ENCODE measurements at regions not wholly inside any gene's neighbourhood (a gene's known extent, or its start where the extent isn't known, plus 50 kb on each side); places are given as distances from the start of the nearest gene placed in this dataset.

DNA sequence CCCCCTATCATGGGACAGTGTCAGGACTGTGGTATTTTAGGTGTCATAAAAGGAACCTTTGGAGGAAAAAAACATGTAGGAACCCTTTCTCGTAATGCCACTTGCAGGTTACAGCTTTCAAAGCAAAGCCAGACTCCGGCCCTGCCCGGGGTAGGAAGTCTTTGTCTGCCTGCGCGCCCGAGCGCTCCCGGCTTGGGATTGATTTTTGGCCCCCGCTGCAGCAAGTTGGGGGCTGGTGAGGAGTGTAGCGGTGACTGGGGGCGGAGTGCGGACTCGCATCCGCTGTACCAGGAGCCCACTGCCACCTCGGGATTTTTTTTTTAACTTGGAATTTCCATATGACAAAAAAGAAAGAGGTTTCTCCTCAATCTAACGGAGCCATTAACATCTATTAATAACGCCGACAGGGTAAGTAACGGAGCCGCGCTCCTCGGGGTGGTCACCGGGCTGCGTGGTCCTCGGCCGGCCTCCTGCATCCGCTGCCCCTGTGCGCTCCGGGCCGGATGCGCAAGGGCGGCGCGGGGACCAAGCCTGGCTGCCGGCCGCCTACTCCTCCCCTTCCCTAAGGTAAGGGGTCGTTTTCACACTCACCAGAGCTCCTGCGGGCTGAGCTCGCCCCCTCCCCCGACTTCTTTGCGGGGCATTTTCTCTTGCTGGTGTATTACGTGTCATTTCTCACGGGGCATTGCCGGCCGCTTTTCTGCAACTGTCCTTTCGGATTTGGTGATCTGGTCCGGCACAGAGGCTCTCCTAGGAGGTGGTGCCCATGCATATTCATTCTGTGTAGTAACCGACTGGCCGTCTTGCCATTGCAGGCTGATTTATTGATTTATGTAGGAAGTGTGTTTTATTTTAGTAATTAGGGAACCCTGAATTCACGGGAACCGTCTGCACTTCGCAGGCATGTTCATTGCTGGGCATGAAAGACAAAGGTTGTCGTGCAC lies 219.8 kb upstream of the TOPAZ1 start:
- no peak for DNase-seq (ENCODE audit: low read depth)

DNA sequence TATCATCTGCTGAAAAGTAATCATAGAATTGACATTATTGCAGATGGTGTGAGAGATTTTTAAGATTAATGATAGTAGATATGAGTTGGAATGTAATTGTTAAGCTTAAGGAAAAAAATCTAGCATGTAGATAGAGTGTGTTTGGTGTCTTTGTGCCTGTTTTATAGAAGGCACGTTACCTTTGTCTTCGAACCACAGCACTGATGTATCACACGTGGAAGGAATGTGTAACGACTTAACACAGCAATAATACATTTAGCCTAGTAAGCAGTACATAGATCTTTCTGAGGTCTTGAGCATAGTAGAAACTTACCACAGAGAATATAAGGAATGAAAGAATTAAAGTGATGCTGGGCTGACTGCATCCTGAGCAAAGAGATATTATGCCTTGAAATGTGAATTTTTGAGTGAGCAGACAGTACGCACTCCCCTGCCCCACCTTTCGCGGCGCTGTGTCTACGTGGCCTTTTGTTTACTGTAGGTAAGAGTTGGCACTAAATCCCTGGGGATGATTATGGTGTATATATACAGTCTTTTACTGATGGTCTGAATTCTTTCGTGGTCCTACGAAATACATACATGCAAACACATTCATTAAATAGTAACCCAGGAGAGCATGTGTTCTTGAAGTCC lies 217.6 kb upstream of the TOPAZ1 start:
- no peak for DNase-seq (ENCODE audit: low read depth)

DNA sequence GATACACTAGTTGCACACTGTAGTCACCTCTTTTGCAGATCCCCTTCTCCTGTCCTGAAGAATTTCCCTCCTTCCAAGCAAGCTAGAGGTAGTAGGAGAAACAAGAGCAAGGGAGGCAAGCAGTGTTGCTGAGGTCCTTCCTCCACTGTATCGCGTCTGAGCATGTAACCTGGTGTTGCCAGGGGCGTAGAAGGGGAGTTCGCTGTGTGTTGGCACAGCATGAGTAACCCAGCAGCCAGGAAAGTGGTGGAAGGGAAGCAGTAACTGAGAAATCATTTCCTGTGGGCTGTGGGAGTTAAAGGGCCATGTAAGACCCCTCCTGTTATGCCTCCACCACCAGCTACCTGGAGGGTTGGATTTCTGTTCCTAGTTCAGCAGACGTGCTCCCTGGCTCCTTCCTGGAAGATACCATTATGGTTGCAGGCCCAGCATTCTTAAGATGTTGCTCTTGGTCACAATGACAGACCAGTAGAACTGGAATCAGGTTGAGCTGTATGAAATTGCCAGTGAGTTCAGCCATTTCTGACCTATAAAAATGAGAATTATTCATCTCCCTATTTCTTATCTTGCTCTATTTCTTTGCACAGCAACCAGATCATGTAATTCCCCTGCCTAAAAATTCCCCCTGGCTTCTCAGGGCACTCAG lies 215.3 kb upstream of the TOPAZ1 start:
- DNase-seq (ENCODE audit: low read depth) = no peak

DNA sequence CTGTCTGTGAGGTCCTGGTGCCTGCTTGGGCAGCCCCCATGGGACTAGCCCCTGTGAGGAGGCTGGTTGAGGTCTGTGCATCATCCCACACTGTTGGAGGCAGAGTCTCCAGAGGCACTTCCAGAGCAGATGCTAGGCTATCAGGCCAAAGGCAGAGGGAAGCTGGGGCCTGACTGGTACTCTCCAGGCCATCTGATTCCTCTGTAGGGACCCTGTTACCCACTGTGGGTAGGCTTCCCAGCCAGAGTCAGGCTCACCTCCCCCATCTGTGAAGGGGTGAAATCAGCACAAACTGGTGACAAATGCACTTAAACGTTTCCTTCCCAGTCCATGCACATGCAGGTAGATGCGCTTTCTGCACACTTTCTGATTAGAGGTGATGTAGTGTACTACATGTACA lies 212.6 kb upstream of the TOPAZ1 start:
- DNase-seq (ENCODE audit: low read depth) = no peak

DNA sequence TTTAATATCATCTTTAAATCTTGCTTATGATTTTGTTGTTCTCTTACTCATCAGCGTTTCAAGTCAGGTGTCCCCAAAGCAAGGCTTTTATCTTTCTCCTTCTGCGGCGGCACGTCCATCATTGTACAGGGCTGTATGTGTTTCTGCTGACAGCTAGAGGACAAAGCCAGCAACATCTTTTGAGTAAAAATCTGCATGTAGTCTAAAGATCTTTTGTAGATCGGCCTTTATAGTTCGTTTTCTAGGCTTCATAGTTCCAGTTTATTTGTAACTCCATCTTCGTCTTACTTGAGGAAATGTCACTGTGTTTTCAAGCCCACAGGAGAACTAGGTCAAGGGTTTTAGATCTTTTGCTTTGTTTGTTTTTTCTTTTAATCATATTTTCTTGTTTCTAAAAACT lies 211.4 kb upstream of the TOPAZ1 start:
- DNase-seq (ENCODE audit: low read depth) = no peak

DNA sequence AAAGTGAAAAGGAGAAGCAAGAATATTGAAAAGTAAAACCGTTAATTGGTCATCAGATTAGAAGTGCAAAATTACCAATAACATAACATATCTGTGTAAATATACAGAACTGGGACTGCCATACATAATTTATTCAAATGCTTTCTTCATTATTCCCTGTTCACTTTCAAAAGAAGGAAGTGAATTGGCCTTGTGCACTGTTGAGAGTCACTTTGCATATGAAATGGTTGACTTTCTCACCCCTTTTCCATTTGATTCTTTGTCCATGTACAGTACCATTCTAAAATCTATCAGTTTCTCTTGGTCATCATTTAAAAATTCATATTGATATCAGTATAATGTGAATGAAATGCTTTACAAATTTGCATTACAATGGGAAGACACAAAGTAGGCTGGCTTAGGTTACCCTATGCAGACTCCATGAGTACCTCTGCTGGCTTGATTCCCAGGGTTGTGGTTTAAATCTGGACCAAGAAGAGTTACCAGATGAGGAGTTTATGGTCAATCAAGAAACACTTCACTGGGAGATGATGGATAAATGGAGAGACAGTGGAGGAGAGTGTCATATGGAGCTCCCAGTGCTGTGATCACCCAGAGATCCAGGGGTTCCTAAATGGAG lies 210.9 kb upstream of the TOPAZ1 start:
- DNase-seq (ENCODE audit: low read depth) = no peak

DNA sequence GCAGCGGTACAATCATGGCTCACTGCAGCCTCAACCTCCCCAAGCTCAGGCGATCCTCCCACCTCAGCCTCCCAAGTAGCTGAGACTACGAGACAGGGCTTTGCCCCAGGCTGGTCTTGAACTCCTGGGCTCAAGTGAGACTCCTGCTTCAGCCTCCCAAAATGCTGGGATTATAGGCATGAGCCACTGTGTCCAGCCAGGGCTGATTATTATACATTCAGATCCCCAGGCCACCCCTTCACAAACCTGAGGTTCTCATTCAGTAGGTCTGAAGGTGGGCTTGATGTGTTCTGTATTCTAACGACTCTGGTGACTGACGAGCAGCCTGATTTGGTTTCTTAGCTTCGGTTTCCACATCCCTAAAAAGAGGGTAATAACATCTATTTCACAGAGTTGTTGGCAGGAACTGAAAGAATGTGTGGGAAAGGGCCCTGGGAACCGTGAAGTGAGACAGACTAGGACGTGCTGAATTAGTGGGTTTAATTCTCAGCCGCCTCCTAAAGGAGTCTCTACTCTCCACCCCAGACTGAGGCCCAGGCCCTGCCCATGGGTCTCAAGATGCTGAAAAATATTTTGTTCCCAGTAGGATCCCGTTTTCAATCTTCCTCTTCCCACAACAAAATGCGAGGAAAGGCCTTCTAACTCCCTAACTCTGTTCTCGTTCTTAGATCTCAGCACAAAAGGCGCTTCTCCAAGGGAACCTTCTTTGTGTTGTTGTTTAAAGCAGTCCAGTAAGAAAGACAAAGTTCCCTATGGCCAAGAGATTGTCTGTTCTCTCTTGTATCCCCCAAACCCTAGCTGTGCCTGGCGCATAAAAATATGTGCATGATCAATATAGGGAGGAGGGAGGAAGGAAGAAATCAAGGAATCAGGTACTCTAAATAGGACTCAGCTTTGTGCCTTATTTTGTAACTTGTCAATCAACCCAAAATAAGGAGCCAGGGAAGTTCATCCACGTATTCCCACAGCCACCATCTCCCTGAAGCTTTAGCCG lies 210.0 kb upstream of the TOPAZ1 start:
- DNase-seq (ENCODE audit: low read depth) = no peak

DNA sequence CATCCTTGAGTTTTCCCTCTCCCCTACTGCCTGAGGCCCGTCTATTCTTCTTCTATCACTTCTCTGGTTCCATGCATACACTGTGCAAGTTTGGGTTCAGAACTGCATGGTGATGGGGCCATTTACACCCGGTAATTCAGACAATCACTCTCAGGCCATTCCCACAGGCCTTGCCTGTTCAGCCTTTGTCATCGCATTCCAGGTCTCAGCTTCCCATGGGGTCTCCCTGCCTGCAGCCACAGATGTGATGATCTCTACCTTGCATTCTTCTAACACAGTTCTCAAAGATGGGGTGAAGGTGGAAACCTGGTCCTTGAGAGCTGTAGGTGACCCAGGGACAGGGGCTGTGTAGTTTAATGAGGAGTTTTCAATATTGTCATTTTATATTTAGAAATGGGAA lies 209.2 kb upstream of the TOPAZ1 start:
- DNase-seq (ENCODE audit: low read depth) = no peak

DNA sequence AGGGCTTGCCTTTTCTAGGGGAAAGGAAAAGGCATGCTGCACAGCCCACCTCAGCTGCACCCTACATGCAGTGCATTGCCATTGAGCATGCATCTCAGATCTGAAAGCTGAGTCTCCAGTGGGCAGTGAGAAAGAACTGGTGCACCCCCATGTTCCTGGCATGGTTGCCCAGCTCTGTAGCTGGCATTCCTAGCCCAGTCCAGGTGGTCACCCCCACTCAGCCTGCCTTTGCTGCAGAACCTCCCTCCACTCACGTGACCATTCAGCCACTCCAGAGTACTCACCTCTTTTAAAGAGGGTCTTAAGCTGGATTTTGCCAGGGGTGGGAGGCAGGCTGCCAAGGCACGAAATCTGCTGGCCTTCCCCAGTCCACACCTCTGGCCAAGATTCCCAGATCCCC lies 208.6 kb upstream of the TOPAZ1 start:
- DNase-seq (ENCODE audit: low read depth) = no peak

DNA sequence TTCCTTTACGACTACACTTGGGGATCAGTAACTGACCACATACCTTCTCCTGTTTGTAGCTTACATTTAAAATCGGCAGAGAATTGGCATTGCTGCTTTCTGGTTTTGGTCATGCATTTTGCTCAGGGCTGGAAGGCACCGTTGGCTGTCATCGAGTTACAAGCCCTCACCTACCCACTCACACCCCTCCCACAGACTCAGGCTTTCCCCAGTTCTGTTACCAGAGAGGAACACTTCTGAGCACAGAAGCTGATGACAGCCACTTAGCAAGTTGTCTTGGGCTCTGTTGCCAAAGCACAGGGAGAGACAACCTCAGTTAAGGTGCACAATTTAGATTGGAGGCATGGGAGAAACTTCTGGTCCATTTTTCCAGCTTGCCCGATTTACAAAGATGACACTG lies 204.8 kb upstream of the TOPAZ1 start:
- no peak for DNase-seq (ENCODE audit: low read depth)

DNA sequence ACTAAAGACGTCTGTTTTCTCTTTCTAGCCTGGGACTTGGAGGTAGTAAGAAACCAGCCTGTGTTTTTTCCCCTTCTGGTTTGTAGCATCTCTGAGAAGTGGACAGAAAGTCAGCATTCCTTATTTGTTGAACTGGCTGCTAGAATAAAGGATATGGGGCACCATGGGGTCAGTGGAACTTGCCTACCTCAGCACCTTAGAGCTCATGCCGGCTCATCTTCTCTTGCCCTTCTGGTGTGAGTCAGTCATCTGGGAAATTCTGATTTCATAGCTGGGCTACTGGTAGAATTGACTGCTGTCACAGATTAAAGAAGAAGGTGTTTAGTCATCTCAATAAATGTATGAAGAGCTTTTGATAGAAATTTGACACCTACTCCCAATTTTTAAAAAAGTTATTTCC lies 202.7 kb upstream of the TOPAZ1 start:
- no peak for DNase-seq (ENCODE audit: low read depth)

DNA sequence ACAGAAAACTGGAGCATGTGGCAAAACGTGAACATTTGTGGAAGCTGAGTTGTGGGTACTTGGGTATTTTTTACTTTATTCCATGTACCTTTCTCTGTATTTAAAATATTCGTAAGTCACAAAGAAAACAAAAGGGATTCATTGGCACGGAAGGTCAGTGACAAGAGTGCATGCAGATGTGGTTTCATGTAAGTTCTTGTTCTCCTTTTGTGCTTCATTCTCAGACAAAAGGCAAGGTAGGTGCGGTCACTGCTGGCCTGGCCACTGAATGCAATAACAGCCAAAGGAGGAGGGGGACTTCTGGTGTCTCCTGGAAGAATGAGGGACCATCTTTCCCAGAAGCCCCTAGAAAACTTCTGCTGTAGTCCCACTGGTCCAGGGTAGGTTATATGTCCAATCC lies 200.0 kb upstream of the TOPAZ1 start:
- no peak for DNase-seq (ENCODE audit: low read depth)

DNA sequence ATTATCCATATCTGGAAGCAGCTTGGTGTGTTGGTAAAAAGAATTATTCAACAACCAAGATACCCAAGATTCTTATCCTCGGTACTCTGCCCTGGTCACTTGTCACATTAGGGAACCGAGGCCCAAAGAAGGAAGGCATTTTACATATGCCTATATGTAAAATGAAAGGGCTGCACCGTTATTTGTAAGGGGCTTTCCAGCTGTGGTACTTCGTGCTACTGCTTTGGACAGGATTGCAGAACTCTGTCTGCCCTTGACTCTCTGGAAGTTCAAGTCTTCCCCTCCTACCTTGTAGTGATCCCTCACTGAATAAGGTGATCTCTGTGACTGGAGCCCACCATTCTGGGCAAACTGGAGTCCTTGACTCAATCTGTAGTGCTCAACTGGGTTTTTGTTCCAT lies 198.9 kb upstream of the TOPAZ1 start:
- no peak for DNase-seq (ENCODE audit: low read depth)

DNA sequence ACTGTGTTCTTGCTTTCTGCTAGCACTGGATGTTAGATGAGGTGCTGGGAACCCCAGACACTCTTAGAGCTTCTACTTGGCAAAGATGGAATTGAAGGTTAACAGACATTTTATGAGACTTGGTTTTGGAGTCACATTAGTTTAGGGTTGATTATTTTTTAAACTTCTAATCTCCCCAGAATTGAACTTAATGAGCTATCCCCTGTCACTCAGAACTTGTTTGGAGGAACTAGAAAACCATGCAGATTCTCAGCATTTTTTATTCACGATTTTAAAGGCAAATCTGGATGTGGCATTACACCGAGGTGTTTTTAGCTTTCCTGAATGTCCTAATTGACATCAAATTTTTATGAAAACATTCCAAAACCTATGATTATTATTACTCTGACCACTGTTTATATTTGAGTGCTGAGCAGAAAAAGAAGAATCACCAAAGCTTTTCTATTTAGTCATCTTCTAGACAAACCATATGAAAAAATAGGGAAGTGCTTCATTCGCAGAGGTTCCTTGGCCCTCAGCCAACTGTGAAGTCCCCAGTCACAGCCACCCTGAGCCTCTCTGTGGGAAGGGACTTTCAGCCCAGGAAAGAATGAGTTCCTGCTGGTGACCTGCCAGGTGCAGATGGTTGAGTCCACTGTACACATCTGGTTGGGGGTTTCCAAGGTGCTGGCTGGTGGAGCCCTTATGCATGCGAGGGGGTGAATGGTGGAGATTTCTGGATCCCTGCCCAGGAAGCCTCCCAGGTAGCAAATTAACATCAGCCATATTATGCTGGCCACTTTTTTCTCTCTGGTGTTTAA lies 196.0 kb upstream of the TOPAZ1 start:
- DNase-seq (ENCODE audit: low read depth) = no peak

DNA sequence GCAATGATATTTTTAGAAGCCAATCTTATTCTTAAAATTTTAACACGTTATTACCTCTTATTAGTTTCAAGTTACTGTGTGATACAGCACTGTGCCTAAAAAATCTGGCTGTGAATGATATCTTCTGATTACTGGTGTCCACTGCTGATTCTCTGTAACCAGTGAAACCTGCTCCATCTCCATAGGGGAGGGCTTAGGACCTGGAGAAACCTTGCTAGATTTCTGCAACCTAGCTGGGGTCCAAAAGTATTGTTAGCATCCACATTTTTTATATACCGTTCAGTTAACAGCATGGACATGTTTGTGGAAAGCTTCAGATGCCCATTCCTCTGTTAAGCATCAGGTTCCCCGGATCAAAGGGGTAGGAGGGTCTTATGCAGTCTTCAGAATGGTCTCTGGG lies 193.9 kb upstream of the TOPAZ1 start:
- DNase-seq (ENCODE audit: low read depth) = no peak

DNA sequence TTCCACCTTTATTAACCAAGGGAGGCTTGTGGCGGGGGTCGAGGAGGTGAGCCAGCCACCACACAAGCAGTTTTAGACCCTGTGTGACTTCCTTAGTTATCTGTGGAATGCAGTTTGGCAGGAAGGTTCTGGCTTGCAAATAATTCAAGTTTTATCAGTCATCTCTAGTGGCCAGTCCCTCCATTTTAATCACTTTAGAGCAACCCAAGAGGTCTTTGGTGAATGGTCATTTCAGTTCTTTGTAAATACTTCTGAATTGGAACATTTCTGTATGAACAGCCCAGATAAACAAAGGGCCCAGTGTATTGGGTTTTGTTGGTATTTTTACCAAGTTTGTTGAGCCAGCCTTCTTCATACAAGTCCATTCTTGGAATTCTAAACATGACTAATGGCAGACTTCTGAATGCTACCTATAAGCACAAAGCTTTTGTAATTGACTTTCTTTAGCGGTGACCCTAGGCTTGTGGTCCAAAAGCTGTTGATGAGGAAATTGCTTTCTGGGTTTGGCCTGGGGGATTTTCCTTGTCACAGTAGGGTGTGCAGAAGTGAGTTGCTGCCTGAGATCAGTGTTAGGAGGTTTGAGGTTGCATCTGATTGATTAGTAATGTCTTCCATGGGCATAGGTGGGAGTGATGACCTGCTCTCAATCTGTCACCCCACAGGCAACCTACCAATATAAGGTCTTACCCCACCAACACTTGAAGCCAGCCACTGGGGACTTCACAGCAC lies 193.3 kb upstream of the TOPAZ1 start:
- DNase-seq (ENCODE audit: low read depth) = no peak

DNA sequence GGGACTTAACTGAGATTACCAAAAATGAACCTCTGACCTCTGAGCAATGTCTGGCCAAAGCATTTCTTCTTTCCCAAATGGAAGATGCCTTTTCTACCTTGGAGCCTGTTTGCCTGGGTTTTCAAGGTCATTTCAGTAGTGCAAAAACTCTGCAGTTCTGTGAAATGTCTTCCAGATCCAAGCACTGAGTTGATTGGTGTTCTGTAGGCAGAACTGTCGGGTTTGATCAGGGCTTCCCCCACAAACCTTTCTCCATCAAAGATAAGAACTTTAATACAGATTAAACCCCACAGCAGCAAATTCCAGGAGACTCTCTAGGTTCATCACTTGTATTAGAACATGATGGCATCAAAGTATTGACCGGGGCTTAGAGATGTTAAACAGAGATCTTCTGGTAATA lies 192.7 kb upstream of the TOPAZ1 start:
- DNase-seq (ENCODE audit: low read depth) = no peak

DNA sequence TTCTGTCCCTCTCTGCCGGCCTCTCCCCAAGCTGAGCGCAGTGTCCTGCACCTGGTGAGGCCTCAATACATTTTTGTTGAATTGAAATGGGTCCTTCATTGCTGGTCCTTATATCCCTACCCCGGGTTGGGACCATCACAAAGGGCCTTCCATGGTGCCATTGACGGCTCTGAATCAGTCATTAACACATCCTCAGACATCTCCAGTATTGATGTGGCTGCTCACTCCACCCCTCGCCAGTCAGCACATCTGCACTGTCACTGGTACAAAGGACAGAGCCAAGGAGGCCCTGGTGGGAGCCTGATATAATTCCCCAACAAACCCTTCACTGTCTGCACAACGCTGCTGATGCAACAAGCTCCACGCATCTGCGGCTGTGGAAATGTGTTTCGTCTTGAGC lies 191.6 kb upstream of the TOPAZ1 start:
- DNase-seq (ENCODE audit: low read depth) = no peak

DNA sequence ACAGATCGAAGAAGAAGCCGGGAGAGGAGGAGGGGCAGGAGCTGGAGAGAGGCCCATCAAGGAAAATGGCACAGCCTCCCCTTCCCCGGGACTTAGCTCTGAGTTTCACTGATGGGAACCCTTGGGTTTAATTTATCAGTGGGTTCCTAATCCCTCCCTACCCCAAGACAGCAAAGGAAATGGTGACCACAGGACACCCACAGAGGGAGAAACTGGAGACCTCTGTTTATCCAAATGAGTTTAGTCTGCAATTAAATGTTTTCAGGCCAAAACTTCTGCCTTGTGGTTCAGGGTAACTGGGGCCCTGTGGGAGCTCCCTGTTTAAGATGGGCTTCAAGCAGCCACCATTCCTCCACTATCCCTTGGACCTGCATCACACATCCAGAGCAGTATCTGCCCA lies 190.8 kb upstream of the TOPAZ1 start:
- no peak for DNase-seq (ENCODE audit: low read depth)

DNA sequence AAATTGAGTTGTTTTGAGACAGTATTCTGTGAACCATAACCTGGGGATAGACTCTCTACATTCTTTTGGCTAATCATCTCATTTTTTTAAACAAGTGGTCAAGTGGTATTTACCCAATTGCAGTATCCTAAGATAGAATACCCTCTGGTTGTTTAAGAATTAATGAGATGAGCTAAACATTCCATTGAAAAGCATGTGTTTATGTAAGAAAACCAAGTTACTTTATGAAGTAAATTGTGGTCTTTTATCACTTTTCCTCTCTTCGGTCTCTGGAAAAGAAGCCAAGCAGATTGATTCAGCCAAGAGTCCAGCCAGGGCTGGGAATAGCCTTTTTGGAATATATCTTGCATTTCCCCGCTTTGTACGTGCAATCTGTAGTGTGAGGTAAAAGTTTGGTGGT lies 185.7 kb upstream of the TOPAZ1 start:
- peak; percentile 31 for DNase-seq (ENCODE audit: low read depth)

Data from fibroblast of gingiva (primary cell).